Glomerular visceral epithelial cell (primary cell): ENCODE measurements at regions not wholly inside any gene's neighbourhood (a gene's known extent, or its start where the extent isn't known, plus 50 kb on each side); places are given as distances from the start of the nearest gene placed in this dataset.

Experiments
- DNase-seq: peaks from one replicate; pipeline ENCODE4 v3.0.0-alpha.2; 2016; ENCODE audit errors: extremely low spot score

GRCh38 chr4:110886856-110887255 is 264.0 kb upstream of the PITX2 start:
- no peak for DNase-seq

- no peak for DNase-seq
These were observed 274.9 kb upstream of the PITX2 start for GRCh38 chr4:110897784-110898183.

- no peak for DNase-seq
These were observed 275.4 kb upstream of the PITX2 start for GRCh38 chr4:110898290-110898689.

GRCh38 chr4:110900213-110900769 is 277.4 kb upstream of the PITX2 start:
- no peak for DNase-seq

- DNase-seq = no peak
These were observed 279.6 kb upstream of the PITX2 start for GRCh38 chr4:110902500-110902899.

GRCh38 chr4:110904435-110905065 is 281.7 kb upstream of the PITX2 start:
- DNase-seq = no peak

- DNase-seq = no peak
These were observed 282.5 kb upstream of the PITX2 start for GRCh38 chr4:110905367-110905766.

- no peak for DNase-seq
These were observed 285.0 kb upstream of the PITX2 start for GRCh38 chr4:110907801-110908313.

GRCh38 chr4:110914791-110915190 is 291.9 kb upstream of the PITX2 start:
- no peak for DNase-seq

- no peak for DNase-seq
These were observed 292.4 kb upstream of the PITX2 start for GRCh38 chr4:110915301-110915700.

GRCh38 chr4:110916505-110916904 is 293.6 kb upstream of the PITX2 start:
- no peak for DNase-seq

- no peak for DNase-seq
These were observed 295.0 kb upstream of the PITX2 start for GRCh38 chr4:110917835-110918234.

GRCh38 chr4:110920990-110921389 is 298.1 kb upstream of the PITX2 start:
- DNase-seq = no peak

- no peak for DNase-seq
These were observed 301.9 kb upstream of the PITX2 start for GRCh38 chr4:110924761-110925160.

- no peak for DNase-seq
These were observed 304.0 kb upstream of the PITX2 start for GRCh38 chr4:110926841-110927400.

- no peak for DNase-seq
These were observed 310.5 kb upstream of the PITX2 start for GRCh38 chr4:110933341-110933740.

GRCh38 chr4:110944501-110944900 is 321.6 kb upstream of the PITX2 start:
- no peak for DNase-seq

GRCh38 chr4:110945600-110945999 is 322.7 kb upstream of the PITX2 start:
- no peak for DNase-seq

GRCh38 chr4:110949542-110949941 is 326.7 kb upstream of the PITX2 start:
- DNase-seq = no peak

- no peak for DNase-seq
These were observed 327.9 kb upstream of the PITX2 start for GRCh38 chr4:110950731-110951130.

GRCh38 chr4:110953191-110953590 is 330.3 kb upstream of the PITX2 start:
- DNase-seq = no peak

- DNase-seq = no peak
These were observed 331.0 kb upstream of the PITX2 start for GRCh38 chr4:110953898-110954297.

GRCh38 chr4:110955748-110956147 is 332.9 kb upstream of the PITX2 start:
- no peak for DNase-seq
